ENCODE measurements at regions not wholly inside any gene's neighbourhood (a gene's known extent, or its start where the extent isn't known, plus 50 kb on each side); places are given as distances from the start of the nearest gene placed in this dataset.
A peak's percentile ranks its signal among the peaks of the same experiment; 100 is the strongest.

DNA sequence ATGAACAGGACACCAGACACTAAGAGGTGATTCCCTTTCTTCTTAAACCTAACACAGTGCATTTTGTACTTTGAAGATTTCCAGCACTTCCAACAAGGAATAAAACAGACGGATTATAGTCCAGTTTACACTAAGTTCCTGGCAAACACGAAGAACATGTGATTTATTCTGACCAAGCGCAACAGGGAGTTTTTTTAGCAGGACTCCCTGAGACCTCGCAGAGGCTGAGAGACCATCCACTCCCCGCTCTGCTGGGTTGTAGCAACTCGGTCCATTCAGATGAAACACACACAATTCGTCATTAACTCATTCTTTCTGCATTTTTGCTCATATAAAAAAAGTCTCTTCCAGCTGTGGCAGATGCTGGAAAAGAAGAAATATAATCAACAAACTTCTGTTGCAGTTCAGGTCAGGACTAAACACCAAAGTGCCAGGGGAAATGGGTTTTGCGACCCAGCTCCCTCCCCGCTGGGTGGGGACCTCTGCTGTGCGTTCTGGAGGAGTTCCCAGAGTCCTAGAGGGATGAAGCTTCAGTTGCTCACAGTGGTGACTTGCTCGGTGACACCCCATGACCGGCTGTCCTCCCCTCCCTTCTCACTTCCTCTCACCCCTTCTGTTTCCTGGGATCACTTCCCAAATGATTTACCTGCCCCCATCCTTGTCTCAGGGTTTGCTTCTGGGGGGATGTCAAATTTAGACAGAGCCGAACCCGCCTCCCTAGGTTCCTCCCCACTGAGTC, 52.5 kb downstream of the KCNF1 start:
- Mint-ChIP-seq H3K27ac (no peak overlapping the region), H3K9me3 (no peaks in the 10 kb centered on the region), H3K4me3 (no peak overlapping the region), H3K27me3 (peaks cover 38% of the 10 kb centered on the region), H3K4me1 (no peaks in the 10 kb centered on the region)
- ATAC-seq: no peak
- no peak for DNase-seq

DNA sequence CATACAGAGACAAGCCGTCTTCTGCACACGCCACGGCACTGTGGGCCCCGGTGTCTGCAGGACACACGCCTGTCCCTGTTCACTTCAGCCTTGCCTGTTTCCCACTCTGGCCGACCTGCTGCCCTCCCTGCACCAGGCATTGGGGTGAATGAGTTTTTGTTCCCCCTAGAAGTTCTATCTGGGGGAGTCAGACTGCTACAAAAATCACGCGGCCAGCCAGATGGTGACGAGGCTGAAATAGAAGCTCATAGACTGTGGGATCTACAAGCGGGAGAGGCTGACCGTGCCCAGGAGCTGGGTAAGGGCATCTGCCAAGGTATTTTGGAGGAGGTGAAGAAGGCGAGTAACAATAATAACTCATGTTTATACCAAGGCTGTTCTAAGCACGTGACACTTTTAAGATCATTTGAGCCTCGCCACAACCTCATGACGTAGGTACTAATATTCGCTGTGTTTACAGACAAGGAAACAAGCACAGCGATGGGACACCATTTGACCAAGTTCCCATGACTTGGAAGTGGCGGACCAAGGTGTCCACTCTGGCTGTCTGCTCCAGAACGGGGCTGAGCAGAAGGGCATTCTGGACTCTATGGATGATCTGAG, 53.6 kb downstream of the KCNF1 start:
- Mint-ChIP-seq H3K4me1 (no peaks in the 10 kb centered on the region), H3K9me3 (no peaks in the 10 kb centered on the region), H3K4me3 (no peak overlapping the region), H3K27me3 (peaks cover 50% of the 10 kb centered on the region), H3K27ac (no peak overlapping the region)
- ATAC-seq (no peak), DNase-seq (no peak)

DNA sequence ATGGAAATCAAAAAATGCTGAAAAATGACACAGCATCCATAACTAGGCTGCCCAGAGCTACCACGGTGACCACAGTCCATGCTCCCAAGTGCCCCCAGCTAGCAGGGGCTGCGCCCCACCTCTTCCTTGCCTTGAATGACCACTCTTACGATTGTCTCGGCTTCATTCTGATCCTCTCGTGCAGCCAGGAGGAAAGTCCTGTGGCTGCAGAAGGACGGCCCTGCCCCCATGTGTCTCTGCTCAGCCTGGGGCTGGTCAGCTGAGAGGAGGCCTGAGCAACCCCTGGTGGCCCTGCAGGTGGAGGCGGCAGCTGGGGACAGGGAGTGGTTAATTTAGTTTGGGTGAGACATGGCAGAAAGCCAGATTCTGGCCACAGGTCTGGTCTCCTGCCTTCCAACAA, 54.3 kb downstream of the KCNF1 start:
- Mint-ChIP-seq H3K27me3 (peaks cover 53% of the 10 kb centered on the region), H3K27ac (no peak overlapping the region)
- no peak for DNase-seq

GRCh38 chr2:10966741-10967140, 55.0 kb downstream of the KCNF1 start:
- H3K4me3 Mint-ChIP-seq: no peak overlapping the region
- H3K9me3 Mint-ChIP-seq: no peaks in the 10 kb centered on the region

More for the DNA sequence above, 54.3 kb downstream of the KCNF1 start:
- Mint-ChIP-seq H3K4me3 (no peak overlapping the region), H3K4me1 (no peaks in the 10 kb centered on the region), H3K9me3 (no peaks in the 10 kb centered on the region)
- ATAC-seq: no peak

DNA sequence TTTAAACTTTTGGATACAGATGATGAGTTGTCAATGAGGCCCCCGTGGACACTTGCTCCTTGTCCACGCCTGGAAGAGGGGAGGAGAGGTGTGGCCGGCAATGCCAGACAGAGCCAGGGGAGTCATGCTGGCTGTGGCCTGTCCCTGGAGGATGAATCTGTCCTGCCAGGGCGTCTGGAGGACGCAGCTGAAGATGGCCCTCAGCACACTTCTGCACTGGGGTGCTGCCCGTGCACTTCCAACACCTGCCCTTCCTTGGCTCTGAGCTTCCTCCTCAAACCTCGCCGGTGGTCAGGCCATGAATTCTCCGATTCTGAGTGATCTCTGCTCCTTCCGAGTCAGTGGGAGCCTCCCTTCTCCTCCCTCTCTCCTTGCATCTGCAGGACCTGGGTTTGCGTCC, 56.4 kb downstream of the KCNF1 start:
- Mint-ChIP-seq H3K4me3 (no peak overlapping the region), H3K4me1 (no peaks in the 10 kb centered on the region), H3K27me3 (peaks cover 70% of the 10 kb centered on the region), H3K9me3 (no peaks in the 10 kb centered on the region), H3K27ac (no peak overlapping the region)
- ATAC-seq (no peak), DNase-seq (no peak)

More at GRCh38 chr2:10966741-10967140, 55.0 kb downstream of the KCNF1 start:
- Mint-ChIP-seq H3K27ac (no peak overlapping the region), H3K4me1 (no peaks in the 10 kb centered on the region), H3K27me3 (peaks cover 60% of the 10 kb centered on the region)
- ATAC-seq: no peak
- no peak for DNase-seq

DNA sequence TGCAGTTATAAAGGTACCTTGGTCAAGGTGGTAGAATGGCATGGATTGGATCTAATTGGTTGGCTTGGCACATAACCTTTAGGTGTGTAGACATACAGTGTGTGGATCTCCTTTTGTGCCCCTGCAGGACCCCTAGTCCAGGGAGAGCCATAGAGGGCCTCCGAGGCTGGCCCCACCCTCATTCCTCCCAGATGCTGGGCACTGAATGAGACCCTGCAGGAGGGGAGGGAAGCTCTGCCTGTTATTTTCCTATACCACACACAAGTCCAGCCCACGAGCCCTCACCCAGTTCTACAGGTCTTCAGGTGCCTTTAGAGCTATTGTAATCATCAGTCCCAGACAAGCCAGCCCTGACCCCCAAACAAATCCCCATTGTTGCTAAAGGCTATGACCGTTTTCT, 58.9 kb downstream of the KCNF1 start:
- no peak for ATAC-seq

GRCh38 chr2:10971161-10971887, 59.6 kb downstream of the KCNF1 start:
- DNase-seq (no peak), ATAC-seq (no peak)
- Mint-ChIP-seq H3K9me3 (no peaks in the 10 kb centered on the region), H3K4me1 (no peaks in the 10 kb centered on the region), H3K4me3 (no peak overlapping the region), H3K27me3 (peaks cover 57% of the 10 kb centered on the region), H3K27ac (no peak overlapping the region)

More for the DNA sequence above, 58.9 kb downstream of the KCNF1 start:
- DNase-seq: no peak
- no peak overlapping the region for H3K27ac Mint-ChIP-seq
- H3K4me1 Mint-ChIP-seq: no peaks in the 10 kb centered on the region
- H3K4me3 Mint-ChIP-seq: no peak overlapping the region
- no peaks in the 10 kb centered on the region for H3K9me3 Mint-ChIP-seq
- H3K27me3 Mint-ChIP-seq: peaks cover 62% of the 10 kb centered on the region

GRCh38 chr2:10971888-10972260, 60.1 kb downstream of the KCNF1 start:
- DNase-seq (no peak), ATAC-seq (no peak)
- peaks cover 55% of the 10 kb centered on the region for H3K27me3 Mint-ChIP-seq
- H3K9me3 Mint-ChIP-seq: no peaks in the 10 kb centered on the region
- no peak overlapping the region for H3K4me3 Mint-ChIP-seq
- H3K27ac Mint-ChIP-seq: no peak overlapping the region
- peaks cover 3% of the 10 kb centered on the region for H3K4me1 Mint-ChIP-seq

GRCh38 chr2:10972683-10973433, 61.1 kb downstream of the KCNF1 start:
- Mint-ChIP-seq H3K4me3 (no peak overlapping the region), H3K27ac (no peak overlapping the region), H3K9me3 (no peaks in the 10 kb centered on the region), H3K27me3 (peaks cover 60% of the 10 kb centered on the region), H3K4me1 (peaks cover 7% of the 10 kb centered on the region)
- no peak for ATAC-seq
- no peak for DNase-seq

DNA sequence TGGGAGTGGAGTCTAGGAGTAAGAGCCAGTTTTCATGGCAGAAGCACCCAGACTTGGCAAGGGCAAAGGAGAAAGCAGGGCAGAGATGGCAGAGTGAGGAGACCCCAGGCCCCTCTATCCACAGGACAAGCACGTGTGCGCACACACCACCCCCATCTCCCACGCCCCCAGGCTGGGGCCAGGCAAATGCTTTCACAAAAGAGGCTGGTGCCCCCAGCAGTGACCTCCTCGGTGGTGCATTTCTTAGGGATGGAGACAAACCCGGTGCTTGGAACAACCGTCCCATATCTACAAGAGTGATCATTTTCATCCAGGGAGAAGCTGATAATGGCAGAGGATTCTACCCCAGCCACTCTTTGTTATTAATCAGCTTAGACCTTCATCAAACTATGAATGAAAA, 62.0 kb downstream of the KCNF1 start:
- H3K9me3 Mint-ChIP-seq: no peaks in the 10 kb centered on the region
- no peak for DNase-seq
- no peak overlapping the region for H3K27ac Mint-ChIP-seq
- no peak overlapping the region for H3K4me3 Mint-ChIP-seq
- H3K4me1 Mint-ChIP-seq: peaks cover 7% of the 10 kb centered on the region
- ATAC-seq: no peak
- peaks cover 67% of the 10 kb centered on the region for H3K27me3 Mint-ChIP-seq

GRCh38 chr2:10977003-10977402, 65.3 kb downstream of the KCNF1 start:
- no peaks in the 10 kb centered on the region for H3K9me3 Mint-ChIP-seq
- H3K4me1 Mint-ChIP-seq: peaks cover 7% of the 10 kb centered on the region
- ATAC-seq: no peak
- DNase-seq: no peak
- H3K27me3 Mint-ChIP-seq: peaks cover 42% of the 10 kb centered on the region
- H3K27ac Mint-ChIP-seq: no peak overlapping the region
- H3K4me3 Mint-ChIP-seq: peak overlapping the region in 1 of 2 donors; percentile 44

DNA sequence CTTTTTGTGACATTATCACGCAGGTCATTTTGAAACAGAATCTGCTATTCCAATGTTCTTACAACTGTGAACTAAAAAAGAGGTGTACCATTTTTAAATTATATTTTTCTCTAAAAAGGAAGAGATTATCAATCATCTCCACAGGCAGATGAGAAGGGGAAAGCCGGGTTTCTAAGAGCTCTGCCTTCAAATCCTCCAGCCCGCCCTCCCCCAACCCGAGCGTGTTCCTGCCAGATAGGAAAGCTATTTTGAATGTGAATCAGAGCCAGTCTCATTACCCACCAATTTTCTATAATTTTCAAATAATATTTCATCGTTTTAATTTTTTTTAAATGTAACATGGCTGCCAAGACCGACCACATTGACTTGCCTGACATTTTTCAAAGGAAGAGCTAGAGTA, 65.9 kb downstream of the KCNF1 start:
- peaks cover 37% of the 10 kb centered on the region for H3K27me3 Mint-ChIP-seq
- DNase-seq (no peak), ATAC-seq (no peak)
- no peaks in the 10 kb centered on the region for H3K9me3 Mint-ChIP-seq
- H3K4me3 Mint-ChIP-seq: no peak overlapping the region
- no peak overlapping the region for H3K27ac Mint-ChIP-seq
- peaks cover 7% of the 10 kb centered on the region for H3K4me1 Mint-ChIP-seq

DNA sequence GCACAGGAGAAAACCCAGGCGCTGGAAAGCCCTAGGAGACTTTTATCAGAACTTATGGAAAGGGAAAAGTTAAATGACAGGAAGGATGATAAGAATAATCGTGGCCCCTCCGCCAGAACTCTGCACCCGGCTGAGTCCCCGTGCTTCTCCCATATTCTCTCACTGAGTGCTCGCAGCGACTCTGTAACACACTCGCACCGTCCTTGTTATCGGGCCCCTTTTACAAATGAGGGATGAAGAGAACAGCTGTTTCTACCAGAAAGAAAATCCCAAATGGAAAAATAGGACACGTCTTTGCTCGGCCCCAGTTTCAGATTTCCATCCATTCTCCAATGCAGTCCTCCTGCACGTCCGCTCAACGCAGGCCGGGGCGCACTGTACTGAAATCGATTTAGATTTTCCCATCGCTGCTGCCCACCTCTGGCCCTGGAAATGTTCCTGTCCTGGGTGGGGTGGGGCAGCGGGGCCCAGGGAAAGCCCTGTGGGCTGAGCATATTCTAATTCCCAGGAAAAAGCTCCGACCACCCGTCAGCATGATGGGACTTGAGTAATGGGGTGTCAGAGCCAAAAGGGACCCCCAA, 66.4 kb downstream of the KCNF1 start:
- Mint-ChIP-seq H3K4me3 (no peak overlapping the region), H3K4me1 (peaks cover 7% of the 10 kb centered on the region), H3K27ac (no peak overlapping the region), H3K27me3 (peaks cover 31% of the 10 kb centered on the region), H3K9me3 (no peaks in the 10 kb centered on the region)
- no peak for DNase-seq
- no peak for ATAC-seq

- Mint-ChIP-seq H3K4me3 (no peak overlapping the region), H3K27me3 (peaks cover 19% of the 10 kb centered on the region), H3K9me3 (no peaks in the 10 kb centered on the region), H3K27ac (no peak overlapping the region), H3K4me1 (peaks cover 7% of the 10 kb centered on the region)
- DNase-seq: no peak
- ATAC-seq: no peak
Observed at GRCh38 chr2:10980071-10980470, 68.3 kb downstream of the KCNF1 start.

- H3K4me3 Mint-ChIP-seq: no peak overlapping the region
- H3K9me3 Mint-ChIP-seq: no peaks in the 10 kb centered on the region
- H3K27ac Mint-ChIP-seq: no peak overlapping the region
- peaks cover 13% of the 10 kb centered on the region for H3K27me3 Mint-ChIP-seq
- ATAC-seq (no peak), DNase-seq (no peak)
- H3K4me1 Mint-ChIP-seq: peaks cover 7% of the 10 kb centered on the region
Observed at GRCh38 chr2:10980886-10981425, 69.2 kb downstream of the KCNF1 start.

All from stimulated activated naive CD8-positive, alpha-beta T cell treated with anti-CD3 and anti-CD28 coated beads, Interleukin-15, amount 100 ng/mL, for 72 hours (primary cell).